ENCODE measurements at regions not wholly inside any gene's neighbourhood (a gene's known extent, or its start where the extent isn't known, plus 50 kb on each side); places are given as distances from the start of the nearest gene placed in this dataset.

- intact Hi-C loops (cut with micrococcal nuclease) (no loop called here), dilution Hi-C loops (cut with HindIII; ENCODE audit: low sequenced_read_pairs, unreplicated experiment) (no loop called here), in situ Hi-C loops (cut with MboI; ENCODE audit: low sequenced_read_pairs) (no loop called here)
- no peak overlapping the region for H2AK9ac ChIP-seq (replicated peaks; ENCODE audit: low read depth, low read length, poor library complexity)
- no peaks in the 10 kb centered on the region for H3K79me1 ChIP-seq (ENCODE audit: low read depth in 1 of 2, low read length in 2 of 2)
- H3K4me1 ChIP-seq (ENCODE audit: control insufficient read depth, insufficient read depth, low read length) = no peaks in the 10 kb centered on the region
- H3K36me3 ChIP-seq (ENCODE audit: control insufficient read depth, insufficient read depth, low read length) = no peaks in the 10 kb centered on the region
- DNase-seq = no peak
- no peaks in the 10 kb centered on the region for H3K27me3 ChIP-seq (ENCODE audit: control insufficient read depth, insufficient read depth, low read length)
- no peak overlapping the region for H3K14ac ChIP-seq (replicated peaks; ENCODE audit: low read depth, low read length)
- no peak overlapping the region for H2BK20ac ChIP-seq (ENCODE audit: low read depth, low read length)
- H3K4me2 ChIP-seq (ENCODE audit: low read depth, low read length) = no peak overlapping the region
- H3K9ac ChIP-seq (ENCODE audit: low read depth, low read length) = no peak overlapping the region
- POLR2A ChIA-PET (ENCODE audit: unreplicated experiment) = no interaction called here
- H3K18ac ChIP-seq (ENCODE audit: low read depth, low read length) = no peak overlapping the region
- BruUV-seq (replicated peaks) = no TSS peak
- H2AK5ac ChIP-seq (ENCODE audit: low read depth, low read length) = no peak overlapping the region
- CTCF ChIA-PET = no interaction called here
- no peak overlapping the region for H4K5ac ChIP-seq (ENCODE audit: low read depth, low read length)
- no peak overlapping the region for H3K23ac ChIP-seq (ENCODE audit: low read depth, low read length)
- no peak for ATAC-seq (ENCODE audit: low read depth)
- no peak overlapping the region for H3K56ac ChIP-seq (ENCODE audit: extremely low read depth, insufficient read depth, low read length)
- H3K9me3 ChIP-seq (ENCODE audit: control insufficient read depth, insufficient read depth, low read length) = no peaks in the 10 kb centered on the region
- H4K20me1 ChIP-seq (ENCODE audit: insufficient read depth, low read length) = no peaks in the 10 kb centered on the region
- WGBS, 2 experiments (ENCODE audit: extremely low coverage in 2 of 2, insufficient read length in 1 of 2) = no CpG with 5 or more reads among the region's 2 CpGs
- no peak overlapping the region for H3K4me3 ChIP-seq (ENCODE audit: insufficient read depth, low read depth, low read length)
- no peak overlapping the region for H4K8ac ChIP-seq (ENCODE audit: low read depth in 2 of 2, low read length in 2 of 2)
- no peak overlapping the region for H2BK120ac ChIP-seq (ENCODE audit: low read depth, low read length)
- H2AFZ ChIP-seq (replicated peaks; ENCODE audit: low read length, poor library complexity) = no peak overlapping the region
- no peak overlapping the region for H2BK15ac ChIP-seq (ENCODE audit: low read depth, low read length)
- no peak overlapping the region for H2BK5ac ChIP-seq (ENCODE audit: low read depth, low read length, poor library complexity, severe bottlenecking)
- no peaks in the 10 kb centered on the region for H3K9me1 ChIP-seq (ENCODE audit: insufficient read depth, low read length)
- H3K4ac ChIP-seq (ENCODE audit: low read depth, low read length) = no peak overlapping the region
- H3K27ac ChIP-seq (ENCODE audit: insufficient read depth, low read length) = no peak overlapping the region
- H4K91ac ChIP-seq (ENCODE audit: insufficient read depth, low read depth, low read length) = no peak overlapping the region
- TF ChIP-seq MAFK (IDR thresholded peaks at IDR 0.05; ENCODE audit: low read depth, low read length) = no peak
- TF ChIP-seq BHLHE40 (IDR thresholded peaks at IDR 0.05; ENCODE audit: low read depth, low read length) = no peak
- no peak for TF ChIP-seq CHD1 (IDR thresholded peaks at IDR 0.05; ENCODE audit: low read depth, low read length)
- no peak for TF ChIP-seq SMC3 (IDR thresholded peaks at IDR 0.05; ENCODE audit: low read depth, low read length)
- no peak for TF ChIP-seq CEBPB (IDR thresholded peaks at IDR 0.05; ENCODE audit: low read depth, low read length)
- no peak for TF ChIP-seq NFE2L2 (IDR thresholded peaks at IDR 0.05; ENCODE audit: low read depth, low read length)
- TF ChIP-seq RCOR1 (IDR thresholded peaks at IDR 0.05; ENCODE audit: insufficient replicate concordance, low read length) = no peak
- TF ChIP-seq USF2 (IDR thresholded peaks at IDR 0.05; ENCODE audit: low read depth, low read length) = no peak
Measured at GRCh38 chr3:189467451-189467850, 163.7 kb upstream of the TP63 start.
